CD4-positive, alpha-beta T cell (primary cell): ENCODE measurements at regions not wholly inside any gene's neighbourhood (a gene's known extent, or its start where the extent isn't known, plus 50 kb on each side); places are given as distances from the start of the nearest gene placed in this dataset.
"Not testable (repeated sequence)": the region's sequence is repeated elsewhere in the genome, so short reads cannot be mapped to it uniquely, and the experiment has no call there.

Experiments used
- ATAC-seq: fragments of 200-7000 bp; cut with Tn5 transposase; one replicate; pipeline ENCODE4 v1.10.0; 2022; ENCODE audit warnings: mild to moderate bottlenecking; ENCODE audit not compliant: poor library complexity
- CTCF ChIA-PET: fragments of 350-600 bp; sonication (Branson Sonifier 250); formaldehyde crosslinking; loops from one replicate; lab custom pipeline; 2021; ENCODE audit warnings: antibody characterized with exemption, inconsistent platforms; lab: Charles Lee
- POLR2A ChIA-PET: fragments of 350-600 bp; sonication (Branson Sonifier 250); formaldehyde crosslinking; loops from one replicate; lab custom pipeline; 2021; ENCODE audit warnings: antibody characterized with exemption, inconsistent platforms; lab: Charles Lee
- DNase-seq, 14 experiments: peaks; one replicate each; pipeline ENCODE4 v3.0.0-alpha.2; 2013 to 2020; ENCODE audit warnings: mixed read lengths in 2 of 14
- H3K27ac ChIP-seq, 2 donors: one replicate each; pipeline versions ENCODE4 v1.5.1 to v1.7.0; 2013; ENCODE audit warnings: low read length in 2 of 2, low read depth in 1 of 2, mild to moderate bottlenecking in 1 of 2
- H3K27me3 ChIP-seq, 2 experiments: 1 replicate in 1 of 2; 2 replicates in 1 of 2; pipeline versions ENCODE4 v1.6.1 to v1.7.0; 2013; ENCODE audit warnings: low read length in 2 of 2, control low read depth in 1 of 2, mild to moderate bottlenecking in 1 of 2, moderate library complexity in 1 of 2; ENCODE audit not compliant: insufficient read depth in 2 of 2, control insufficient read depth in 1 of 2
- H3K36me3 ChIP-seq: one replicate; pipeline ENCODE4 v1.6.1; 2013; ENCODE audit warnings: low read length, control low read depth; ENCODE audit not compliant: insufficient read depth
- H3K4me1 ChIP-seq: one replicate; pipeline ENCODE4 v1.6.1; 2013; ENCODE audit warnings: low read length, control low read depth; ENCODE audit not compliant: insufficient read depth
- H3K4me3 ChIP-seq: one replicate; pipeline ENCODE4 v1.5.1; 2013; ENCODE audit warnings: mild to moderate bottlenecking, low read length, moderate library complexity
- H3K9me3 ChIP-seq, 2 experiments: 1 replicate in 1 of 2; 2 replicates in 1 of 2; pipeline versions ENCODE4 v1.6.1 to v1.7.0; 2013; ENCODE audit warnings: low read length in 2 of 2, mild to moderate bottlenecking in 2 of 2, control low read depth in 1 of 2, moderate library complexity in 1 of 2; ENCODE audit not compliant: control insufficient read depth in 1 of 2, insufficient read depth in 1 of 2
- H3K27ac Mint-ChIP-seq: one replicate; pipeline ENCODE4 v1.8.0; 2020; ENCODE audit warnings: mixed read lengths
- H3K27me3 Mint-ChIP-seq: one replicate; pipeline ENCODE4 v1.8.0; 2021; ENCODE audit warnings: mixed read lengths
- H3K36me3 Mint-ChIP-seq: one replicate; pipeline ENCODE4 v1.8.0; 2021; ENCODE audit warnings: low read depth, mixed read lengths
- H3K4me1 Mint-ChIP-seq: one replicate; pipeline ENCODE4 v1.8.0; 2021; ENCODE audit warnings: low read depth, mixed read lengths
- H3K4me3 Mint-ChIP-seq: one replicate; pipeline ENCODE4 v1.8.0; 2020; ENCODE audit warnings: mild to moderate bottlenecking, mixed read lengths
- H3K9me3 Mint-ChIP-seq: one replicate; pipeline ENCODE4 v1.8.0; 2020; ENCODE audit warnings: mixed read lengths
- CTCF ChIP-seq: fragments of 200-600 bp; IDR thresholded peaks from one replicate; pipeline ENCODE4 v1.8.0; 2022; ENCODE audit warnings: antibody characterized with exemption, mild to moderate bottlenecking
- intact Hi-C, 2 experiments: fragments of 100-400 bp; cut with DNase I in 1 of 2; cut with micrococcal nuclease in 1 of 2; formaldehyde crosslinking; loops; one replicate each; pipeline versions ENCODE4 v1.15.1 to v1.9.0; 2023 to 2025; cut with DNase I, micrococcal nuclease

GRCh38 chr7:82655965-82656364 lies 212.4 kb upstream of the CACNA2D1 start:
- Histone ChIP-seq H3K27me3 (no peaks in the 10 kb centered on the region), H3K27ac (no peak overlapping the region), H3K4me1 (no peaks in the 10 kb centered on the region), H3K36me3 (no peaks in the 10 kb centered on the region), H3K4me3 (no peak overlapping the region), H3K9me3 (peaks cover 0 to 5% of the 10 kb centered on the region in 2 experiments)
- H3K9me3 Mint-ChIP-seq, result peaks cover 4% of the 10 kb centered on the region
- H3K27ac Mint-ChIP-seq, result no peak overlapping the region
- CTCF ChIA-PET, result no interaction called here
- no peak for DNase-seq
- TF ChIP-seq CTCF, result no peak
- no peaks in the 10 kb centered on the region for H3K27me3 Mint-ChIP-seq
- POLR2A ChIA-PET, result no interaction called here
- H3K4me3 Mint-ChIP-seq, result no peak overlapping the region
- ATAC-seq, result no peak
- no peaks in the 10 kb centered on the region for H3K36me3 Mint-ChIP-seq
- intact Hi-C loops, result loop anchor here in 1 of 2 experiments (10.0 kb wide), 1 partner anchor 61 kb away; no protein-coding TSS in a partner anchor
- H3K4me1 Mint-ChIP-seq, result no peaks in the 10 kb centered on the region

- ATAC-seq, H3K36me3 ChIP-seq, H3K4me1 ChIP-seq, H3K4me3 ChIP-seq, H3K4me1 Mint-ChIP-seq, POLR2A ChIA-PET, H3K27ac Mint-ChIP-seq, H3K27ac ChIP-seq, CTCF ChIA-PET, DNase-seq, H3K27me3 ChIP-seq, H3K4me3 Mint-ChIP-seq, H3K36me3 Mint-ChIP-seq, H3K27me3 Mint-ChIP-seq: not testable (repeated sequence)
- intact Hi-C loops, result loop anchor here in 1 of 2 experiments (10.0 kb wide), 1 partner anchor 55 kb away; no protein-coding TSS in a partner anchor
- H3K9me3 ChIP-seq, result peaks cover 0 to 11% of the 10 kb centered on the region in 2 experiments
- H3K9me3 Mint-ChIP-seq, result peaks cover 11% of the 10 kb centered on the region
These were observed 206.5 kb upstream of the CACNA2D1 start for GRCh38 chr7:82650095-82650494.

DNA sequence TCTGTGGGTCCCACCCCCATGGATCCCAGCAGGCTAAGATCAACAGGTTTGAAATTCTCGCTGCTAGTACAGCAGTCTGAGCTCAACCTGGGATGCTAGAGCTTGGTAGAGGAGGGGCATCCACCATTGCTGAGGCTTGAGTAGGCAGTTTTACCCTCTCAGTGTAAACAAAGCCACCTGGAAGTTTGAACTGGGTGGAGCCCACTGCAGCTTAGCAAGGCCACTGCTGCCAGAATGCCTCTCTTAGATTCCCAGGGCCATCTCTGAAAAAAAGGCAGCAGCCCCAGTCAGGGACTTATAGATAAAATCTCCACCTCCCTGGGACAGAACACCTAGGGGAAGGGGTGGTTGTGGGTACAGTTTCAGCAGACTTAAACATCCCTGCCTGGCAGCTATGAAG lies 190.0 kb upstream of the CACNA2D1 start:
- Mint-ChIP-seq H3K36me3 (no peaks in the 10 kb centered on the region), H3K27ac (no peak overlapping the region), H3K27me3 (no peaks in the 10 kb centered on the region), H3K4me3 (no peak overlapping the region), H3K9me3 (no peaks in the 10 kb centered on the region), H3K4me1 (no peaks in the 10 kb centered on the region)
- TF ChIP-seq CTCF, result no peak
- Histone ChIP-seq H3K36me3 (no peaks in the 10 kb centered on the region), H3K9me3 (peaks cover 0 to 10% of the 10 kb centered on the region in 2 experiments), H3K27me3 (no peaks in the 10 kb centered on the region), H3K4me1 (no peaks in the 10 kb centered on the region), H3K4me3 (no peak overlapping the region), H3K27ac (no peak overlapping the region)
- no peak for DNase-seq
- ChIA-PET POLR2A (no interaction called here), CTCF (no interaction called here)
- intact Hi-C loops, result no loop called here
- no peak for ATAC-seq

- intact Hi-C loops, result no loop called here
- Histone ChIP-seq H3K4me1 (no peaks in the 10 kb centered on the region), H3K27me3 (no peaks in the 10 kb centered on the region), H3K27ac (no peak overlapping the region), H3K4me3 (no peak overlapping the region), H3K9me3 (peaks cover 0 to 10% of the 10 kb centered on the region in 2 experiments), H3K36me3 (no peaks in the 10 kb centered on the region)
- ChIA-PET POLR2A (no interaction called here), CTCF (no interaction called here)
- no peak overlapping the region for H3K4me3 Mint-ChIP-seq
- H3K4me1 Mint-ChIP-seq, result no peaks in the 10 kb centered on the region
- no peak for TF ChIP-seq CTCF
- no peak for ATAC-seq
- H3K27me3 Mint-ChIP-seq, result no peaks in the 10 kb centered on the region
- no peak overlapping the region for H3K27ac Mint-ChIP-seq
- no peaks in the 10 kb centered on the region for H3K36me3 Mint-ChIP-seq
- H3K9me3 Mint-ChIP-seq, result no peaks in the 10 kb centered on the region
- no peak for DNase-seq
These were observed 188.4 kb upstream of the CACNA2D1 start for GRCh38 chr7:82631998-82632397.
